Mesothelial cell of epicardium (in vitro differentiated cells): ENCODE measurements at regions not wholly inside any gene's neighbourhood (a gene's known extent, or its start where the extent isn't known, plus 50 kb on each side); places are given as distances from the start of the nearest gene placed in this dataset.

Source experiments
- DNase-seq, 2 experiments: peaks; one replicate each; pipeline ENCODE4 v3.0.0; 2021; ENCODE audit warnings: low spot score in 2 of 2; ENCODE audit not compliant: unreplicated experiment in 2 of 2
- H3K27ac Mint-ChIP-seq: 2 replicates; pipeline ENCODE4 v1.8.0; 2021; ENCODE audit warnings: mixed read lengths
- H3K27me3 Mint-ChIP-seq: 2 replicates; pipeline ENCODE4 v1.8.0; 2021; ENCODE audit warnings: low read depth, mixed read lengths
- H3K36me3 Mint-ChIP-seq: 2 replicates; pipeline ENCODE4 v1.8.0; 2021; ENCODE audit warnings: mixed read lengths
- H3K4me1 Mint-ChIP-seq: 2 replicates; pipeline ENCODE4 v1.8.0; 2021; ENCODE audit warnings: mixed read lengths
- H3K4me3 Mint-ChIP-seq: 2 replicates; pipeline ENCODE4 v1.8.0; 2021; ENCODE audit warnings: mild to moderate bottlenecking, moderate library complexity, mixed read lengths
- H3K9me3 Mint-ChIP-seq: 2 replicates; pipeline ENCODE4 v1.8.0; 2021; ENCODE audit warnings: mixed read lengths
- CTCF ChIP-seq: fragments of 200-600 bp; sonication (generic); IDR thresholded peaks from one replicate; pipeline ENCODE4 v1.5.0; 2021; ENCODE audit warnings: antibody characterized with exemption; ENCODE audit not compliant: unreplicated experiment

GRCh38 chr22:48712558-48713271 is 1115.0 kb downstream of the BRD1 start:
- DNase-seq: no peak
- Mint-ChIP-seq H3K4me3 (no peak overlapping the region), H3K36me3 (peaks cover 3% of the 10 kb centered on the region), H3K27ac (no peak overlapping the region), H3K4me1 (peaks cover 11% of the 10 kb centered on the region), H3K9me3 (peaks cover 12% of the 10 kb centered on the region), H3K27me3 (no peaks in the 10 kb centered on the region)
- TF ChIP-seq CTCF: no peak

- peaks cover 3% of the 10 kb centered on the region for H3K36me3 Mint-ChIP-seq
- H3K4me1 Mint-ChIP-seq: peaks cover under 1% of the 10 kb centered on the region
- H3K27me3 Mint-ChIP-seq: no peaks in the 10 kb centered on the region
- no peak overlapping the region for H3K27ac Mint-ChIP-seq
- H3K4me3 Mint-ChIP-seq: no peak overlapping the region
- no peak for TF ChIP-seq CTCF
- H3K9me3 Mint-ChIP-seq: peaks cover 12% of the 10 kb centered on the region
- DNase-seq: no peak
These were observed 1116.0 kb downstream of the BRD1 start for GRCh38 chr22:48711669-48712068.

DNA sequence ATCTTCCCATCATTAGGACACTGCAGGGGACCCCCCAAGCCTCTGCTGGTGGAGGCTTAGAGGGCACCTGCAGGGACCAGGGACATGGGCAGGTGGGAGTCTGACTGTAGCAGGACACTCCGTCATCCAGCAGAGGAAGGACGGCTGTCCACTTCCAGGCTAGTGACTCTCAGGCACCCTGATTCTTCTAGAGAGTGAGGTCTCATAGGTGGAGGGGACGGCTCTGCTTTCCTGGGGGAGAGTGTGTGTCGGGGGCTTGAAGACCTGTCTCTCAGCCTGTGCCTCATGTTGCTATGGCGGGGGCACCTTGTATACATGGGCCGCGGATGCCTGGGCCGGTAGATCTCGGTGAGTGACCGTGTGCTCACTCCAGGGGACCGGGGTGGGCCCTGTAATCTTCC is 1116.6 kb downstream of the BRD1 start:
- Mint-ChIP-seq H3K27ac (no peak overlapping the region), H3K9me3 (peaks cover 10% of the 10 kb centered on the region), H3K36me3 (peaks cover 3% of the 10 kb centered on the region), H3K4me1 (no peaks in the 10 kb centered on the region), H3K4me3 (no peak overlapping the region), H3K27me3 (no peaks in the 10 kb centered on the region)
- peak in 1 of 2 experiments; percentile 17 for DNase-seq
- TF ChIP-seq CTCF: no peak

DNA sequence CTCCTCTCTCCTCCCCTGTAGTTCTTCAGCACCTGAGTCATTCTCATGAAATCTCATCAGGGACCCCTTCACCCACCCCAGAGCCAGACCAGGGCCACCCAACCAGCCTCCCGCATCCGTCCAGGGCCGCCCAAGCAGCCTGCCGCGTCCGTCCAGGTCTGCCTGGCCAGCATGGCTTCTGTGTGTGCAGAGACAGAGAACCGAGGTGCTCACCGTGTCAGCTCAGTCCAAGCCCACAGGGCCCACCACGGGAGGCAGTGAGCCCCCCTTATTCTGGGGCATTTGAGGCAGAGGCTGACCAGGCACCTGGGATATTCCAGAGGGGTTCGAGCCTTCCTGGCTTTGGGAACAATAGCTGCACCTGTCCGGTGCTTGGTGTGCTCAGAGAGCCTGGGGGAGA is 1117.3 kb downstream of the BRD1 start:
- no peaks in the 10 kb centered on the region for H3K27me3 Mint-ChIP-seq
- H3K36me3 Mint-ChIP-seq: peaks cover 3% of the 10 kb centered on the region
- H3K27ac Mint-ChIP-seq: no peak overlapping the region
- no peaks in the 10 kb centered on the region for H3K4me1 Mint-ChIP-seq
- peaks cover 4% of the 10 kb centered on the region for H3K9me3 Mint-ChIP-seq
- DNase-seq: no peak
- no peak for TF ChIP-seq CTCF
- no peak overlapping the region for H3K4me3 Mint-ChIP-seq

GRCh38 chr22:48709976-48710375 is 1117.7 kb downstream of the BRD1 start:
- H3K36me3 Mint-ChIP-seq: peaks cover 2% of the 10 kb centered on the region
- no peak for TF ChIP-seq CTCF
- DNase-seq: no peak
- H3K27ac Mint-ChIP-seq: no peak overlapping the region
- no peak overlapping the region for H3K4me3 Mint-ChIP-seq
- H3K9me3 Mint-ChIP-seq: peaks cover 2% of the 10 kb centered on the region
- no peaks in the 10 kb centered on the region for H3K4me1 Mint-ChIP-seq
- H3K27me3 Mint-ChIP-seq: no peaks in the 10 kb centered on the region
